ENCODE measurements at regions not wholly inside any gene's neighbourhood (a gene's known extent, or its start where the extent isn't known, plus 50 kb on each side); places are given as distances from the start of the nearest gene placed in this dataset.

- Histone ChIP-seq H3K27me3 (ENCODE audit: control insufficient read depth in 1 of 2, insufficient read depth in 2 of 2, low read length in 2 of 2) (no peaks in the 10 kb centered on the region), H3K4me3 (ENCODE audit: low read depth in 1 of 2, low read length in 2 of 2) (no peak overlapping the region), H3K9ac (ENCODE audit: low read depth in 1 of 2, low read length in 2 of 2) (no peak overlapping the region), H3K27ac (ENCODE audit: low read depth, low read length) (no peak overlapping the region), H3K4me1 (ENCODE audit: control insufficient read depth in 1 of 2, insufficient read depth in 2 of 2, low read length in 2 of 2) (no peaks in the 10 kb centered on the region), H3K9me3 (ENCODE audit: control insufficient read depth in 1 of 2, low read length in 2 of 2) (no peaks in the 10 kb centered on the region), H3K36me3 (ENCODE audit: control insufficient read depth in 1 of 2, insufficient read depth in 2 of 2, low read length in 2 of 2) (no peaks in the 10 kb centered on the region)
Observed at GRCh38 chr7:13152755-13153154, 465.3 kb downstream of the ARL4A start.

GRCh38 chr7:13153266-13153665 is 465.8 kb downstream of the ARL4A start:
- no peaks in the 10 kb centered on the region for H3K27me3 ChIP-seq (ENCODE audit: control insufficient read depth in 1 of 2, insufficient read depth in 2 of 2, low read length in 2 of 2)
- H3K4me1 ChIP-seq (ENCODE audit: control insufficient read depth in 1 of 2, insufficient read depth in 2 of 2, low read length in 2 of 2), result no peaks in the 10 kb centered on the region
- H3K4me3 ChIP-seq (ENCODE audit: low read depth in 1 of 2, low read length in 2 of 2), result no peak overlapping the region
- H3K9ac ChIP-seq (ENCODE audit: low read depth in 1 of 2, low read length in 2 of 2), result no peak overlapping the region
- H3K9me3 ChIP-seq (ENCODE audit: control insufficient read depth in 1 of 2, low read length in 2 of 2), result no peaks in the 10 kb centered on the region
- H3K27ac ChIP-seq (ENCODE audit: low read depth, low read length), result no peak overlapping the region
- H3K36me3 ChIP-seq (ENCODE audit: control insufficient read depth in 1 of 2, insufficient read depth in 2 of 2, low read length in 2 of 2), result no peaks in the 10 kb centered on the region

- Histone ChIP-seq H3K9me3 (ENCODE audit: control insufficient read depth in 1 of 2, low read length in 2 of 2) (no peaks in the 10 kb centered on the region), H3K4me1 (ENCODE audit: control insufficient read depth in 1 of 2, insufficient read depth in 2 of 2, low read length in 2 of 2) (no peaks in the 10 kb centered on the region), H3K4me3 (ENCODE audit: low read depth in 1 of 2, low read length in 2 of 2) (no peak overlapping the region), H3K27ac (ENCODE audit: low read depth, low read length) (no peak overlapping the region), H3K27me3 (ENCODE audit: control insufficient read depth in 1 of 2, insufficient read depth in 2 of 2, low read length in 2 of 2) (no peaks in the 10 kb centered on the region), H3K36me3 (ENCODE audit: control insufficient read depth in 1 of 2, insufficient read depth in 2 of 2, low read length in 2 of 2) (no peaks in the 10 kb centered on the region), H3K9ac (ENCODE audit: low read depth in 1 of 2, low read length in 2 of 2) (no peak overlapping the region)
Observed at GRCh38 chr7:13153742-13154141, 466.3 kb downstream of the ARL4A start.

- Histone ChIP-seq H3K27me3 (ENCODE audit: control insufficient read depth in 1 of 2, insufficient read depth in 2 of 2, low read length in 2 of 2) (no peaks in the 10 kb centered on the region), H3K4me1 (ENCODE audit: control insufficient read depth in 1 of 2, insufficient read depth in 2 of 2, low read length in 2 of 2) (no peaks in the 10 kb centered on the region), H3K9ac (ENCODE audit: low read depth in 1 of 2, low read length in 2 of 2) (no peak overlapping the region), H3K27ac (ENCODE audit: low read depth, low read length) (no peak overlapping the region), H3K9me3 (ENCODE audit: control insufficient read depth in 1 of 2, low read length in 2 of 2) (no peaks in the 10 kb centered on the region), H3K4me3 (ENCODE audit: low read depth in 1 of 2, low read length in 2 of 2) (no peak overlapping the region), H3K36me3 (ENCODE audit: control insufficient read depth in 1 of 2, insufficient read depth in 2 of 2, low read length in 2 of 2) (no peaks in the 10 kb centered on the region)
Observed at GRCh38 chr7:13155188-13155587, 467.8 kb downstream of the ARL4A start.

GRCh38 chr7:13159003-13159402 is 471.6 kb downstream of the ARL4A start:
- no peak overlapping the region for H3K9ac ChIP-seq (ENCODE audit: low read depth in 1 of 2, low read length in 2 of 2)
- no peaks in the 10 kb centered on the region for H3K36me3 ChIP-seq (ENCODE audit: control insufficient read depth in 1 of 2, insufficient read depth in 2 of 2, low read length in 2 of 2)
- H3K27me3 ChIP-seq (ENCODE audit: control insufficient read depth in 1 of 2, insufficient read depth in 2 of 2, low read length in 2 of 2), result no peaks in the 10 kb centered on the region
- no peaks in the 10 kb centered on the region for H3K4me1 ChIP-seq (ENCODE audit: control insufficient read depth in 1 of 2, insufficient read depth in 2 of 2, low read length in 2 of 2)
- H3K4me3 ChIP-seq (ENCODE audit: low read depth in 1 of 2, low read length in 2 of 2), result no peak overlapping the region
- H3K27ac ChIP-seq (ENCODE audit: low read depth, low read length), result no peak overlapping the region
- H3K9me3 ChIP-seq (ENCODE audit: control insufficient read depth in 1 of 2, low read length in 2 of 2), result no peaks in the 10 kb centered on the region

- Histone ChIP-seq H3K4me3 (ENCODE audit: low read depth in 1 of 2, low read length in 2 of 2) (no peak overlapping the region), H3K27me3 (ENCODE audit: control insufficient read depth in 1 of 2, insufficient read depth in 2 of 2, low read length in 2 of 2) (no peaks in the 10 kb centered on the region), H3K9me3 (ENCODE audit: control insufficient read depth in 1 of 2, low read length in 2 of 2) (no peaks in the 10 kb centered on the region), H3K9ac (ENCODE audit: low read depth in 1 of 2, low read length in 2 of 2) (no peak overlapping the region), H3K36me3 (ENCODE audit: control insufficient read depth in 1 of 2, insufficient read depth in 2 of 2, low read length in 2 of 2) (no peaks in the 10 kb centered on the region), H3K4me1 (ENCODE audit: control insufficient read depth in 1 of 2, insufficient read depth in 2 of 2, low read length in 2 of 2) (no peaks in the 10 kb centered on the region), H3K27ac (ENCODE audit: low read depth, low read length) (no peak overlapping the region)
Observed at GRCh38 chr7:13159467-13160184, 472.2 kb downstream of the ARL4A start.

GRCh38 chr7:13161125-13161524 is 473.7 kb downstream of the ARL4A start:
- H3K9ac ChIP-seq (ENCODE audit: low read depth in 1 of 2, low read length in 2 of 2), result no peak overlapping the region
- H3K27ac ChIP-seq (ENCODE audit: low read depth, low read length), result no peak overlapping the region
- no peaks in the 10 kb centered on the region for H3K27me3 ChIP-seq (ENCODE audit: control insufficient read depth in 1 of 2, insufficient read depth in 2 of 2, low read length in 2 of 2)
- no peaks in the 10 kb centered on the region for H3K9me3 ChIP-seq (ENCODE audit: control insufficient read depth in 1 of 2, low read length in 2 of 2)
- no peaks in the 10 kb centered on the region for H3K4me1 ChIP-seq (ENCODE audit: control insufficient read depth in 1 of 2, insufficient read depth in 2 of 2, low read length in 2 of 2)
- no peaks in the 10 kb centered on the region for H3K36me3 ChIP-seq (ENCODE audit: control insufficient read depth in 1 of 2, insufficient read depth in 2 of 2, low read length in 2 of 2)
- H3K4me3 ChIP-seq (ENCODE audit: low read depth in 1 of 2, low read length in 2 of 2), result no peak overlapping the region

GRCh38 chr7:13165854-13166253 is 478.4 kb downstream of the ARL4A start:
- Histone ChIP-seq H3K27me3 (ENCODE audit: control insufficient read depth in 1 of 2, insufficient read depth in 2 of 2, low read length in 2 of 2) (no peaks in the 10 kb centered on the region), H3K36me3 (ENCODE audit: control insufficient read depth in 1 of 2, insufficient read depth in 2 of 2, low read length in 2 of 2) (no peaks in the 10 kb centered on the region), H3K4me1 (ENCODE audit: control insufficient read depth in 1 of 2, insufficient read depth in 2 of 2, low read length in 2 of 2) (no peaks in the 10 kb centered on the region), H3K4me3 (ENCODE audit: low read depth in 1 of 2, low read length in 2 of 2) (no peak overlapping the region), H3K9ac (ENCODE audit: low read depth in 1 of 2, low read length in 2 of 2) (no peak overlapping the region), H3K9me3 (ENCODE audit: control insufficient read depth in 1 of 2, low read length in 2 of 2) (no peaks in the 10 kb centered on the region), H3K27ac (ENCODE audit: low read depth, low read length) (no peak overlapping the region)

- no peaks in the 10 kb centered on the region for H3K36me3 ChIP-seq (ENCODE audit: control insufficient read depth in 1 of 2, insufficient read depth in 2 of 2, low read length in 2 of 2)
- H3K27me3 ChIP-seq (ENCODE audit: control insufficient read depth in 1 of 2, insufficient read depth in 2 of 2, low read length in 2 of 2), result no peaks in the 10 kb centered on the region
- H3K4me3 ChIP-seq (ENCODE audit: low read depth in 1 of 2, low read length in 2 of 2), result no peak overlapping the region
- no peak overlapping the region for H3K9ac ChIP-seq (ENCODE audit: low read depth in 1 of 2, low read length in 2 of 2)
- no peak overlapping the region for H3K27ac ChIP-seq (ENCODE audit: low read depth, low read length)
- no peaks in the 10 kb centered on the region for H3K4me1 ChIP-seq (ENCODE audit: control insufficient read depth in 1 of 2, insufficient read depth in 2 of 2, low read length in 2 of 2)
- H3K9me3 ChIP-seq (ENCODE audit: control insufficient read depth in 1 of 2, low read length in 2 of 2), result no peaks in the 10 kb centered on the region
Observed at GRCh38 chr7:13166801-13167200, 479.4 kb downstream of the ARL4A start.

GRCh38 chr7:13169356-13169755 is 481.9 kb downstream of the ARL4A start:
- Histone ChIP-seq H3K27me3 (ENCODE audit: control insufficient read depth in 1 of 2, insufficient read depth in 2 of 2, low read length in 2 of 2) (no peaks in the 10 kb centered on the region), H3K36me3 (ENCODE audit: control insufficient read depth in 1 of 2, insufficient read depth in 2 of 2, low read length in 2 of 2) (no peaks in the 10 kb centered on the region), H3K9ac (ENCODE audit: low read depth in 1 of 2, low read length in 2 of 2) (no peak overlapping the region), H3K9me3 (ENCODE audit: control insufficient read depth in 1 of 2, low read length in 2 of 2) (no peaks in the 10 kb centered on the region), H3K4me1 (ENCODE audit: control insufficient read depth in 1 of 2, insufficient read depth in 2 of 2, low read length in 2 of 2) (no peaks in the 10 kb centered on the region), H3K27ac (ENCODE audit: low read depth, low read length) (no peak overlapping the region), H3K4me3 (ENCODE audit: low read depth in 1 of 2, low read length in 2 of 2) (no peak overlapping the region)

GRCh38 chr7:13174991-13175390 is 487.6 kb downstream of the ARL4A start:
- no peaks in the 10 kb centered on the region for H3K9me3 ChIP-seq (ENCODE audit: control insufficient read depth in 1 of 2, low read length in 2 of 2)
- no peak overlapping the region for H3K4me3 ChIP-seq (ENCODE audit: low read depth in 1 of 2, low read length in 2 of 2)
- H3K36me3 ChIP-seq (ENCODE audit: control insufficient read depth in 1 of 2, insufficient read depth in 2 of 2, low read length in 2 of 2), result no peaks in the 10 kb centered on the region
- H3K4me1 ChIP-seq (ENCODE audit: control insufficient read depth in 1 of 2, insufficient read depth in 2 of 2, low read length in 2 of 2), result peaks cover 4 to 6% of the 10 kb centered on the region in 2 donors
- H3K9ac ChIP-seq (ENCODE audit: low read depth in 1 of 2, low read length in 2 of 2), result no peak overlapping the region
- H3K27me3 ChIP-seq (ENCODE audit: control insufficient read depth in 1 of 2, insufficient read depth in 2 of 2, low read length in 2 of 2), result no peaks in the 10 kb centered on the region
- no peak overlapping the region for H3K27ac ChIP-seq (ENCODE audit: low read depth, low read length)

Data from duodenal mucosa (tissue), 2 donors.